H1 (cell line): ENCODE measurements at regions not wholly inside any gene's neighbourhood (a gene's known extent, or its start where the extent isn't known, plus 50 kb on each side); places are given as distances from the start of the nearest gene placed in this dataset.

ENCODE experiments used
- CTCF ChIA-PET: fragments of 300-600 bp; sonication (Branson Sonifier 250); formaldehyde crosslinking; loops from one replicate; lab custom pipeline; 2021; ENCODE audit not compliant: partially characterized antibody; lab: Charles Lee
- POLR2A ChIA-PET: fragments of 300-600 bp; sonication (Branson Sonifier 250); formaldehyde crosslinking; loops from one replicate; lab custom pipeline; 2021; ENCODE audit warnings: inconsistent platforms; ENCODE audit not compliant: partially characterized antibody; lab: Charles Lee
- DNase-seq, 2 experiments: peaks; one replicate each; pipeline versions ENCODE4 v3.0.0 to v3.0.0-alpha.2; 2010 to 2022; ENCODE audit warnings: low spot score in 2 of 2, low read depth in 1 of 2, mixed read lengths in 1 of 2
- FAIRE-seq: peaks from 2 replicates; lab custom pipeline; 2011; peaks lifted over from hg19 to GRCh38; lab: Jason Lieb, UNC
- H2AFZ ChIP-seq: 2 replicates; pipeline ENCODE4 v1.8.1; 2012; ENCODE audit warnings: low read length, inconsistent platforms
- H2AK5ac ChIP-seq: 2 replicates; pipeline ENCODE4 v1.6.1; 2013; ENCODE audit warnings: low read depth, low read length
- H2BK120ac ChIP-seq: replicated peaks from 2 replicates; pipeline ENCODE3; 2013; ENCODE audit warnings: low read depth, low read length, inconsistent platforms
- H2BK12ac ChIP-seq: 2 replicates; pipeline ENCODE4 v1.6.1; 2013; ENCODE audit warnings: low read depth, low read length
- H2BK15ac ChIP-seq: 2 replicates; pipeline ENCODE4 v1.6.1; 2013; ENCODE audit warnings: low read length
- H2BK20ac ChIP-seq: 2 replicates; pipeline ENCODE4 v1.6.1; 2013; ENCODE audit warnings: low read length
- H2BK5ac ChIP-seq: 2 replicates; pipeline ENCODE4 v1.6.1; 2013; ENCODE audit warnings: low read depth, low read length
- H3K14ac ChIP-seq: 2 replicates; pipeline ENCODE4 v1.6.1; 2013; ENCODE audit warnings: inconsistent platforms; ENCODE audit not compliant: insufficient read length
- H3K18ac ChIP-seq: 2 replicates; pipeline ENCODE4 v1.6.1; 2013; ENCODE audit warnings: low read length; ENCODE audit errors: extremely low read depth
- H3K23ac ChIP-seq: 2 replicates; pipeline ENCODE4 v1.6.1; 2013; ENCODE audit warnings: inconsistent platforms; ENCODE audit not compliant: insufficient read length
- H3K23me2 ChIP-seq: 2 replicates; pipeline ENCODE4 v1.6.1; 2013; ENCODE audit warnings: low read depth, low read length
- H3K27ac ChIP-seq: 2 replicates; pipeline ENCODE4 v1.6.1; 2011; ENCODE audit warnings: low read depth, low read length, inconsistent platforms
- H3K27me3 ChIP-seq, 4 experiments: replicated peaks in 1 of 4; 1 replicate in 1 of 4; 2 replicates in 3 of 4; pipeline versions ENCODE4 v1.6.1 to v1.8.1; 2011 to 2013; ENCODE audit warnings: low read length in 3 of 4, mild to moderate bottlenecking in 3 of 4, inconsistent platforms in 2 of 4, mixed read lengths in 2 of 4, moderate library complexity in 1 of 4; ENCODE audit not compliant: control insufficient read depth in 3 of 4, insufficient read depth in 3 of 4; ENCODE audit errors: extremely low read depth in 1 of 4
- H3K36me3 ChIP-seq, 4 experiments: 2 replicates each; pipeline versions ENCODE4 v1.6.1 to v1.8.1; 2011 to 2013; ENCODE audit warnings: mild to moderate bottlenecking in 4 of 4, low read length in 3 of 4, moderate library complexity in 2 of 4, control low read depth in 1 of 4, inconsistent platforms in 1 of 4; ENCODE audit not compliant: insufficient read depth in 4 of 4, control insufficient read depth in 2 of 4
- H3K4ac ChIP-seq: replicated peaks from 2 replicates; pipeline ENCODE3; 2013; ENCODE audit warnings: low read length, low read depth, mixed read lengths, inconsistent platforms; ENCODE audit not compliant: insufficient read length
- H3K4me1 ChIP-seq, 4 experiments: replicated peaks in 1 of 4; 1 replicate in 1 of 4; 2 replicates in 3 of 4; pipeline versions ENCODE4 v1.6.1 to v1.8.1; 2011 to 2013; ENCODE audit warnings: low read length in 3 of 4, inconsistent platforms in 2 of 4, mixed read lengths in 1 of 4; ENCODE audit not compliant: insufficient read depth in 4 of 4, control insufficient read depth in 3 of 4
- H3K4me2 ChIP-seq, 2 experiments: 2 replicates each; pipeline versions ENCODE4 v1.6.1 to v1.8.1; 2011 to 2013; ENCODE audit warnings: low read depth in 2 of 2, low read length in 2 of 2, control low read depth in 1 of 2, inconsistent platforms in 1 of 2, mild to moderate bottlenecking in 1 of 2; ENCODE audit not compliant: insufficient read depth in 1 of 2
- H3K4me3 ChIP-seq, 4 experiments: fragments of 200-600, 300-600 bp in 1 of 4; sonication (generic), shearing (Covaris generic), sonication (Bioruptor Twin) in 1 of 4; 2 replicates each; pipeline versions ENCODE4 v1.5.1 to v1.8.1; 2011 to 2016; ENCODE audit warnings: low read length in 4 of 4, low read depth in 3 of 4, control low read depth in 2 of 4, inconsistent platforms in 2 of 4, mild to moderate bottlenecking in 2 of 4, mixed read lengths in 1 of 4, moderate library complexity in 1 of 4; ENCODE audit not compliant: insufficient read depth in 2 of 4; ENCODE audit errors: extremely low read depth in 1 of 4
- H3K56ac ChIP-seq: replicated peaks from 2 replicates; pipeline ENCODE3; 2013; ENCODE audit warnings: low read depth, mild to moderate bottlenecking, mixed read lengths, low read length, inconsistent platforms; ENCODE audit not compliant: insufficient read length
- H3K79me1 ChIP-seq: 2 replicates; pipeline ENCODE4 v1.6.1; 2013; ENCODE audit warnings: low read depth, low read length, control low read depth
- H3K79me2 ChIP-seq, 2 experiments: 2 replicates each; pipeline versions ENCODE4 v1.6.1 to v1.8.1; 2012 to 2013; ENCODE audit warnings: low read length in 2 of 2, mild to moderate bottlenecking in 2 of 2, inconsistent platforms in 1 of 2; ENCODE audit not compliant: insufficient read depth in 2 of 2, control insufficient read depth in 1 of 2
- H3K9ac ChIP-seq, 4 experiments: replicated peaks in 1 of 4; 1 replicate in 1 of 4; 2 replicates in 3 of 4; pipeline versions ENCODE4 v1.6.1 to v1.8.1; 2011 to 2013; ENCODE audit warnings: low read depth in 3 of 4, low read length in 3 of 4, control low read depth in 2 of 4, mild to moderate bottlenecking in 2 of 4, moderate library complexity in 2 of 4, inconsistent platforms in 1 of 4; ENCODE audit errors: extremely low read depth in 1 of 4
- H3K9me3 ChIP-seq, 2 experiments: 2 replicates each; pipeline versions ENCODE4 v1.6.1 to v1.8.1; 2012 to 2013; ENCODE audit warnings: mild to moderate bottlenecking in 2 of 2, moderate library complexity in 2 of 2, control low read depth in 1 of 2, inconsistent platforms in 1 of 2, low read depth in 1 of 2, low read length in 1 of 2, mixed read lengths in 1 of 2; ENCODE audit not compliant: insufficient read depth in 2 of 2
- H4K20me1 ChIP-seq, 2 experiments: replicated peaks in 1 of 2; 2 replicates each; pipeline versions ENCODE3 to v1.8.1; 2011 to 2013; ENCODE audit warnings: inconsistent platforms in 2 of 2, low read length in 2 of 2, mild to moderate bottlenecking in 1 of 2; ENCODE audit not compliant: insufficient read depth in 2 of 2, control insufficient read depth in 1 of 2
- H4K5ac ChIP-seq: 2 replicates; pipeline ENCODE4 v1.6.1; 2013; ENCODE audit warnings: low read length, low read depth, mixed read lengths, inconsistent platforms; ENCODE audit not compliant: insufficient read length
- H4K8ac ChIP-seq: 2 replicates; pipeline ENCODE4 v1.8.0; 2013; ENCODE audit warnings: mild to moderate bottlenecking, moderate library complexity, low read length, inconsistent platforms; ENCODE audit not compliant: insufficient read depth; ENCODE audit errors: extremely low read depth
- H4K91ac ChIP-seq: replicated peaks from 2 replicates; pipeline ENCODE3; 2013; ENCODE audit warnings: low read length, mixed read lengths, inconsistent platforms; ENCODE audit not compliant: insufficient read length
- BACH1 ChIP-seq: IDR thresholded peaks from 2 replicates; pipeline ENCODE4 v1.6.1; 2012; ENCODE audit warnings: low read length, improper control_type of control experiment
- CREB1 ChIP-seq: IDR thresholded peaks from 2 replicates; pipeline ENCODE4 v1.6.1; 2012; ENCODE audit warnings: inconsistent platforms
- KDM1A ChIP-seq: fragments of 200-600, 300-600 bp; sonication (generic); IDR thresholded peaks from 2 replicates; pipeline ENCODE4 v1.7.1; 2016; ENCODE audit warnings: mild to moderate bottlenecking, low read length, borderline replicate concordance
- MAFK ChIP-seq: IDR thresholded peaks from 2 replicates; pipeline ENCODE4 v1.6.1; 2012; ENCODE audit warnings: low read depth, mild to moderate bottlenecking, improper control_type of control experiment, low read length
- SIX5 ChIP-seq: IDR thresholded peaks from 2 replicates; pipeline ENCODE4 v1.6.1; 2011; ENCODE audit warnings: mild to moderate bottlenecking, low read depth, low read length
- WGBS, 2 experiments: shearing (Covaris generic) in 1 of 2; methylation state at CpG; one replicate each; pipeline versions ENCODE4 v1.1.6 to v1.1.7; 2013 to 2015; ENCODE audit warnings: low lambda C conversion rate in 2 of 2, mixed read lengths in 2 of 2, inconsistent platforms in 1 of 2, low coverage in 1 of 2, missing lambda C conversion rate in 1 of 2; ENCODE audit not compliant: insufficient replicate concordance in 2 of 2, insufficient coverage in 1 of 2, insufficient read length in 1 of 2; ENCODE audit errors: extremely low coverage in 1 of 2, missing lambda C conversion rate in 1 of 2; 5-methylcytosine and 5-hydroxymethylcytosine counted together

DNA sequence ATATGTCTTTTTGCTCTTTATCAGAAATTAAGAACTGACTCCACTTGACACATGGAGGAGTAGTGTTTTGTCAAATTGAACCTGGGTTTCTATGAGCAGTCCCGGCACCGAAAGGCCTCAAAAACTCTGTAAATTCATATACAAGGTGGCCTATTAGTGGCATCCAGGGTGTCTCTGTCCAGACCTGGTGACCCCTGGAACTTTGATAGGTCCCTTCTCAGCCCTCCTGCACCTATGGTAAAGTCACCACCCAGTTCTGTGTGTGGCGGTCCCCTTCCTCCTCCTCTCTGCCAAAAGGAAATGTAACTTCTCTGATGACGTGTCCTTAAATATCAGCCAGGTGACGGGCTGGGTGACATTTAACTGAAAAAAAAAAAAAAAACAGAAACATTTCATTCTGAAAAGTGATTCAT, 204.0 kb upstream of the FOXN3 start:
- Histone ChIP-seq H3K23ac (no peak overlapping the region), H2BK20ac (peak overlapping the region; percentile 40; the same call in 1 of the 2 replicates), H3K23me2 (peaks cover 5% of the 10 kb centered on the region), H3K79me1 (no peaks in the 10 kb centered on the region), H3K4me2 (peak overlapping the region in 1 of 2 experiments; percentile 97; a peak in 1 of 4 replicates), H3K79me2 (peaks cover 0 to 26% of the 10 kb centered on the region in 2 experiments; a peak in 3 of 4 replicates), H2BK120ac (peak overlapping the region; percentile 52), H3K4me1 (peaks cover 0 to 18% (median 14%) of the 10 kb centered on the region in 4 experiments; a peak in 6 of 7 replicates), H3K4me3 (no peak overlapping the region), H3K9ac (no peak overlapping the region), H2BK12ac (0 out of 2 replicates have a peak overlapping the region, but pooled peaks have one; percentile 9), H3K27ac (no peak overlapping the region), H3K18ac (peak overlapping the region; percentile 7), H2BK5ac (peak overlapping the region; percentile 0; the same call in 1 of the 2 replicates), H4K8ac (no peak overlapping the region), H4K5ac (no peak overlapping the region), H3K4ac (peak overlapping the region; percentile 4), H3K9me3 (no peaks in the 10 kb centered on the region), H2AFZ (no peak overlapping the region), H3K27me3 (no peaks in the 10 kb centered on the region; a peak in 1 of 7 replicates), H3K56ac (no peak overlapping the region), H4K91ac (peak overlapping the region; percentile 2), H4K20me1 (no peaks in the 10 kb centered on the region), H3K36me3 (no peaks in the 10 kb centered on the region), H3K14ac (no peak overlapping the region), H2BK15ac (no peak overlapping the region), H2AK5ac (no peak overlapping the region)
- DNase-seq: no peak
- WGBS, 2 experiments: 90% methylated on average over 5 of the region's 5 CpGs; no CpG with 5 or more reads in 1 of the 2 experiments
- TF ChIP-seq MAFK (no peak), CREB1 (no peak), KDM1A (no peak), BACH1 (no peak), SIX5 (no peak)
- ChIA-PET POLR2A (interaction anchor here (0.5 to 1.8 kb wide), 4 partner anchors 9 to 442 kb away, joined by 3 to 5 read pairs (median 4); no protein-coding TSS in a partner anchor), CTCF (interaction anchor here (1.3 kb wide), 1 partner anchor 155 kb away, joined by 3 read pairs; no protein-coding TSS in a partner anchor)
- no peak for FAIRE-seq
